Heart left ventricle (tissue), 16 donors: ENCODE measurements at regions not wholly inside any gene's neighbourhood (a gene's known extent, or its start where the extent isn't known, plus 50 kb on each side); places are given as distances from the start of the nearest gene placed in this dataset.

Experiments used
- ATAC-seq, 4 donors: fragments of 200-7000 bp; cut with Tn5 transposase; one replicate each; pipeline ENCODE4 v1.9.1; 2020 to 2022; ENCODE audit warnings: moderate library complexity in 4 of 4, mild to moderate bottlenecking in 3 of 4, moderate number of reproducible peaks in 1 of 4
- DNase-seq, 5 donors: peaks; one replicate each; pipeline ENCODE4 v3.0.0-alpha.2; 2020
- H3K27ac ChIP-seq, 12 donors: fragments of 200-600 bp; sonication (generic) in 4 of 12; one replicate each; pipeline versions ENCODE4 v1.5.0 to v1.8.0; 2016 to 2022; ENCODE audit warnings: mild to moderate bottlenecking in 2 of 12
- H3K27me3 ChIP-seq, 9 donors: fragments of 200-600 bp; sonication (generic) in 2 of 9; one replicate each; pipeline versions ENCODE4 v1.5.1 to v1.8.0; 2016 to 2022; ENCODE audit warnings: mild to moderate bottlenecking in 3 of 9
- H3K36me3 ChIP-seq, 9 donors: fragments of 200-600 bp; sonication (generic) in 2 of 9; one replicate each; pipeline versions ENCODE4 v1.5.0 to v1.8.0; 2018 to 2022; ENCODE audit warnings: mild to moderate bottlenecking in 2 of 9
- H3K4me1 ChIP-seq, 12 donors: fragments of 200-600 bp; sonication (generic) in 4 of 12; one replicate each; pipeline versions ENCODE4 v1.5.0 to v1.8.0; 2016 to 2022; ENCODE audit warnings: mild to moderate bottlenecking in 3 of 12
- H3K4me3 ChIP-seq, 12 donors: fragments of 200-600 bp; sonication (generic) in 4 of 12; one replicate each; pipeline versions ENCODE4 v1.5.0 to v1.8.0; 2017 to 2022; ENCODE audit warnings: mild to moderate bottlenecking in 9 of 12, moderate library complexity in 4 of 12
- H3K9me3 ChIP-seq, 12 donors: fragments of 200-600 bp; sonication (generic) in 4 of 12; one replicate each; pipeline versions ENCODE4 v1.5.0 to v1.8.0; 2016 to 2022; ENCODE audit warnings: mild to moderate bottlenecking in 1 of 12
- CTCF ChIP-seq, 12 donors: fragments of 200-600 bp; sonication (generic) in 4 of 12; IDR thresholded peaks; one replicate each; pipeline versions ENCODE4 v1.5.0 to v1.8.0; 2018 to 2022; ENCODE audit warnings: antibody characterized with exemption in 12 of 12, mild to moderate bottlenecking in 5 of 12
- POLR2A ChIP-seq, 2 donors: fragments of 450-650 bp; IDR thresholded peaks; one replicate each; pipeline ENCODE4 v1.6.1; 2017; ENCODE audit warnings: antibody characterized with exemption in 2 of 2, mild to moderate bottlenecking in 2 of 2, moderate library complexity in 2 of 2
- WGBS, 4 donors: extraction: QIAGEN DNeasy Blood & Tissue Kit in 2 of 4; methylation state at CpG; one replicate each; pipeline versions ENCODE4 v1.1.5 to v1.1.7; 2013 to 2018; 5-methylcytosine and 5-hydroxymethylcytosine counted together
- intact Hi-C, 10 donors: fragments of 100-400 bp; cut with DNase I; formaldehyde crosslinking; loops; one replicate each; pipeline versions ENCODE4 v1.11.1 to v1.14.2; 2022
- donor health status: ischemic (EF 13 %, LVEDD 7.1; RV severe dilation, severe dysfunction).
- donor health status: healthy with polysubstance abuse.
- donor health status: DM: no; HTN: yes; CAD: no.
- donor health status: DM: no; HTN: no; CAD: no.
- donor health status: ischemic (EF 25% LVEDD 6.9; RV normal size, moderate dysfunction).
- donor health status: ischemic (EF 25% LVEDD 5.7; RV mildly dilated, moderate dysfunction).
- donor health status: healthy.
- donor health status: DM: yes; HTN: yes; CAD: no.
- donor health status: ischemic (EF 35%, LVEDD 5.7; RV mildly dilated, moderate dysfunction).
- donor health status: nonischemic (EF 11% LVEDD 7.7; RV severe dilation, severe dysfunction).
- donor health status: DM: yes; HTN: yes; CAD: no.
- donor health status: PGD.
- donor health status: ischemic (EF 29% LVEDD 5.4; RV normal size, mild dysfunction).
- donor health status: nonischemic (EF 23%, LVEDD 6.1; RV moderate dilation, normal function).

- H3K36me3 ChIP-seq, result no peaks in the 10 kb centered on the region
- H3K27ac ChIP-seq, result no peak overlapping the region
- intact Hi-C loops, result no loop called here
- H3K9me3 ChIP-seq, result peaks cover 0 to 1% (median 0%) of the 10 kb centered on the region in 12 donors
- H3K27me3 ChIP-seq, result no peaks in the 10 kb centered on the region
- ATAC-seq (no peak), DNase-seq (no peak)
- H3K4me3 ChIP-seq, result no peak overlapping the region
- peaks cover 0 to 13% (median 0%) of the 10 kb centered on the region in 12 donors for H3K4me1 ChIP-seq
- 62 to 65% (median 65%) methylated on average over 3 of the region's 3 CpGs for WGBS, 4 donors
- TF ChIP-seq CTCF (IDR thresholded peaks at IDR 0.05), result no peak
- TF ChIP-seq POLR2A (IDR thresholded peaks at IDR 0.05), result no peak
Measured at GRCh38 chr6:14905201-14905600, 340.7 kb upstream of the JARID2 start.

GRCh38 chr6:14906621-14907020 is 339.2 kb upstream of the JARID2 start:
- intact Hi-C loops, result no loop called here
- DNase-seq (no peak), ATAC-seq (no peak)
- Histone ChIP-seq H3K4me1 (peaks cover 0 to 27% (median 0%) of the 10 kb centered on the region in 12 donors), H3K36me3 (no peaks in the 10 kb centered on the region), H3K9me3 (no peaks in the 10 kb centered on the region), H3K4me3 (no peak overlapping the region), H3K27ac (no peak overlapping the region), H3K27me3 (no peaks in the 10 kb centered on the region)
- TF ChIP-seq POLR2A (IDR thresholded peaks at IDR 0.05) (no peak), CTCF (IDR thresholded peaks at IDR 0.05) (no peak)
- 93 to 99% (median 96%) methylated on average over 2 of the region's 2 CpGs for WGBS, 4 donors

- intact Hi-C loops, result no loop called here
Measured at GRCh38 chr6:14910692-14911547, 334.9 kb upstream of the JARID2 start.

GRCh38 chr6:14912226-14912625 is 333.6 kb upstream of the JARID2 start:
- intact Hi-C loops, result no loop called here
- no peaks in the 10 kb centered on the region for H3K36me3 ChIP-seq
- H3K9me3 ChIP-seq, result no peaks in the 10 kb centered on the region
- H3K4me1 ChIP-seq, result peaks cover 0 to 28% (median 0%) of the 10 kb centered on the region in 12 donors
- TF ChIP-seq CTCF (IDR thresholded peaks at IDR 0.05), result no peak
- TF ChIP-seq POLR2A (IDR thresholded peaks at IDR 0.05), result no peak
- DNase-seq (no peak), ATAC-seq (no peak)
- no peak overlapping the region for H3K27ac ChIP-seq
- no peaks in the 10 kb centered on the region for H3K27me3 ChIP-seq
- 81 to 98% (median 87%) methylated on average over 10 of the region's 10 CpGs for WGBS, 4 donors
- H3K4me3 ChIP-seq, result no peak overlapping the region

More at GRCh38 chr6:14910692-14911547, 334.9 kb upstream of the JARID2 start:
- no peak for TF ChIP-seq POLR2A (IDR thresholded peaks at IDR 0.05)
- Histone ChIP-seq H3K27ac (peak overlapping the region in 2 of 12 donors; percentile 34 to 88), H3K27me3 (no peaks in the 10 kb centered on the region), H3K9me3 (no peaks in the 10 kb centered on the region), H3K36me3 (no peaks in the 10 kb centered on the region), H3K4me3 (no peak overlapping the region), H3K4me1 (peaks cover 0 to 28% (median 0%) of the 10 kb centered on the region in 12 donors)
- 74 to 80% (median 77%) methylated on average over 13 of the region's 13 CpGs for WGBS, 4 donors
- DNase-seq (peak; percentile 40 to 74 (median 53)), ATAC-seq (peak; percentile 74 to 85 (median 80))
